OCI-M2 (cell line): ENCODE measurements at regions not wholly inside any gene's neighbourhood (a gene's known extent, or its start where the extent isn't known, plus 50 kb on each side); places are given as distances from the start of the nearest gene placed in this dataset.

Experiments
- DNase-seq: peaks from one replicate; lab custom pipeline; 2025; ENCODE audit not compliant: unreplicated experiment; lab: John Stamatoyannopoulos, UW

DNA sequence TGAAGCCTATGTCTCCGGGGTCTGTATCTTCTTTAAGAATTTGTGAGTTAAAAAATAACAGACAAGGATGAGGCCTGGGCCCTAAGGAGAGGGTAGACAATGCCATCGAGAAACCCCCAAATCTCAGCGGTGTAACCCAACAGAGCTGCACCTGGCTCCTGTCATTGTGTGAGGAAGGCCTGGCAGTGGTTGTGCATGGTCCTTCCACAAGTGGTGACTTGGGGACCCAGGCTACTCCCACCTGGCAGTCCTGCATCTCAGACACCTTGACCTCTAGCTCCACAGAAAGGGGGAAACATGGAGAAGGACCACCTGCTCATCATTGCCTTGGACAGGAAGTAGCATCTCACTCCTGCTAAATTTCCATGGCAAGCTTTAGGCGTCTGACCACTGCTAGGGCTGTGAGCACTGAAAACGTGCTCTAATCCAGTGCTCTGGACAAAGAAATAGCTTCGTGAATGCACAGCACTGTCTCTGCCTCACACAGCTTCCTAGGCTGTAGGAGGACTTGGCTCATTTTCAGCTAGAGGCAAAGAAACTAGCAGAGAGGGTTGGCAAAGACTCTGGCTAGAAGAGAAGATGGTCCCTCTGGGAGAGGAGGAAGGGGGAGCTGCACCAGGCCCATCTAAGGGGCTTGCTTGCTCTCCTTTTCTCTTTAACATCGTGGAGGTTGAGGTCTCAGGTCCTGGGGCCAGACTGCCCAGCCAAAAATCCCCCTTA is 273.9 kb upstream of the ZMIZ1 start:
- no peak for DNase-seq

DNA sequence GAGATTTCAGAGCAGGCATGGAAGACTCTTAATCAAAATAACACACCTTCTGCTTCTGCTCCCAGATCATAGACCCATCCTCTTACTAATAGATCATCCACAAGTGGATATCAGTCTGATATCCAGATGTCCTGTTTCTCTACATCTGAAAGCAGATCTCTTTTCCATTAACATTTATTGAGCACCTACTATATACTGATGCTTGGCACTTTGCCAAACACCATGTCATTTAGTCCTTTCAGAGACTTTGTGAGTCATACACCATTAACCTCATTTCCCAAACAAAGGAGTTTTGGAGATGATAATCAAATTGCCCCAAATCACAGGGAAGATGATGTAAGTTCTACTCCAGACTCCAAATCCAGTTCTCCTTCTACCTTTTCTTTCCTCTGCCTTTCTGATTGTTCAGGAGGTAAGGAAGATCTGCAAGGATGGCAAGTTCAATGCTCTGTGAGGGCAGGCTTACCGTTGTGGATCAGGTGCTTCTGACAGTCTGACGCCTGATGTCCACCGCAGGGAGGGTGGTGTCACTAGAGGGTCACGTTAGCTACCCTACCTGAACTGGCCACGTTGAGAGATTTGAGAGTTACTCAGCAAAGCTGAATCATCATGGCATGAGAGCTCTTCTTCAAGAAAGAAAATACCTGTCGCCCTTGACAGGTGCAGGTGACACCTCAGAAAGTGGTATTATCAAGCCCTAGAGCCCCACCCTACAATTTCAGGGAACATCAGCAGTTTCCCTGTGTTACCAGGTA is 269.6 kb upstream of the ZMIZ1 start:
- no peak for DNase-seq

DNA sequence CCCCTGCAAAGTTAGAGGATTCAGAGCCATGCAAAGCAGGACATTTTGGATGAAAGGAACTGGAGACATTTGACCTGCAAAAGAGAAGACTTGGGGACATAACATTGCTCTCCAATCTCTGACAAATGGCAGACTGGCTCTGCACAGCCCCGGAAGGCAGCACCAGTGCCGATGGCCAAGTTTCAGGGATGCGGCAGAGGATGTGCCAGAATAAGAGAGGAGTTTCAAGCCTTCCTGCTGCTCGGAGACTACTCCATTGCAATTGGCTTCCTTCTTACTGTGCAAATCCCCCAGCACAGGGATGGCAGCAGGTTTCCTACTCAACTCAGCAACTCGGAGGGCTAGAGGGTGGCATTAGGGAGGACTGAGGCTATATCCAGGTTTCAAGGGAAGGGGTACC is 268.8 kb upstream of the ZMIZ1 start:
- no peak for DNase-seq

DNA sequence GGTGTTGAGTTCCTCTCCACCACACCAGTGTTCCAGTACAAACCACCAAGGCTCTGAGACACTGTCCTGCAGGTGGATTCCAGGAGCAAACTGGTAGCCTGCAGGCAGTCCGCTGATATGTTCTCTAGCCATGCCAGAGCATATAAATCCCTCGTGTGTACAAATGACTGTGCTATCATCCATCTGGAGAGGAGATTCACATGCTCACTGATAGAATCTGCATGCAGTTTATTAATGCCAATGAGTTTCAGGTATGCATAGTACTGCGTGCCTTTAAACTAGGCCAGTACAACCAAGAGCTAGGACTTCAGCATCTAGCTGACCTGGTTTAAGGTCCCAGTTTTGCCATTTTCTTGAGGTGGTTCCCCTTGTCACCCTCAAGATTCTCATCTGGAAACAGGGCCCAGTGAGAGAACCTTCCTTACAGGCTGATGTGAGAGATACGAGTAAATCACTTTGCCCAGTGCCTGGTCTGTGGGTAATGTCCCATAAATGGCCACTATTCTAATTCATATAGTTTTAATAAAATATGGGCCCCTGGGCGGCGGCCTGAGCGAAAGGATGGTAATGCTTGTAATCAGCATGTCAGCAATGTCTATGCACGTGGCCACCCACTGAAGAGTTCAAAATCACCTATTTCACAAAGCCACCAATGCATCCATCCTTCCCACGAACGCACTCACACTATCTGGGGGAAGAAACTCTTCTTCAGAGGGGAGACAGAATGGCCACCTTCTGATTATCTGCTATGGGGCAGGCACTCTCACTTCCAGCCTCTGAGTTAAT is 268.0 kb upstream of the ZMIZ1 start:
- DNase-seq, result no peak

DNA sequence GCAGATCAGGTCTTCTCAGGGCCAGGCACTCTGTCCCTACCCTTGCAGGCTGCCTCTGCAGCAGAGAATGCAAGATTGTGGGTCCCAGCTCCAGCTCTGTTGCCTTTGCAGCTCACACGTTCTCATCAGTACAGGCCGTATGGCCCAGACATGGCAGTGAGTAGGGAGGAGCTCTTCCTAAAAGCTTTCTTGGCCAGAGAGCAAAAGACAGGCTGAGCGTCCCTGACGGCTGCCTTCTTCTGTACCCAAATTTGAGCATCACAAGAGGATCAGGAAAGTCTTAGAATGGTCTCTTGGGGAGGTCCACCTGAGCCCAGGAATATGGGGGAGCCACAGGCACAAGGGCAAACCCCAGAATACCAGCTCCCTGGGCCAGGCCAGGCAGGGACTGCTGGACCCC is 266.3 kb upstream of the ZMIZ1 start:
- DNase-seq, result no peak

DNA sequence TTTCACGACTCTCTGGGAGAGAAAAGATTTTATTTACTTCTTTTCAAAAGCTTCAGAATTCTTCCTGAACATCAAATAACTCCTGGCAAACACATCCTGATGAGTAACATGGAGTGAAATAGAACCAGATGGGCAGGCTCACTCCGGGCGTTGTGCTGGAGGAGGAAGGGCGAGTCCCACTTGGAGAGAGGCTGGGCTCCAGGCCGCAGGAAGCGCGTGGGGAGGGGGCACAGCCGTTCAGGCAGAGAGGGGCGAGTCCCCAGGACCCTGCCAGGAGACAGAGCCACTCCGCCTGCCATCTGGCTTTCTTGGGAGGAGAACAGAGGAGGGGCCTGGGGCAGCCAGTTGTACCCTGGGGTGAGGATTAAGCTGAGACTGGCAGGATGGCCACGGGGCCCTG is 265.9 kb upstream of the ZMIZ1 start:
- no peak for DNase-seq

DNA sequence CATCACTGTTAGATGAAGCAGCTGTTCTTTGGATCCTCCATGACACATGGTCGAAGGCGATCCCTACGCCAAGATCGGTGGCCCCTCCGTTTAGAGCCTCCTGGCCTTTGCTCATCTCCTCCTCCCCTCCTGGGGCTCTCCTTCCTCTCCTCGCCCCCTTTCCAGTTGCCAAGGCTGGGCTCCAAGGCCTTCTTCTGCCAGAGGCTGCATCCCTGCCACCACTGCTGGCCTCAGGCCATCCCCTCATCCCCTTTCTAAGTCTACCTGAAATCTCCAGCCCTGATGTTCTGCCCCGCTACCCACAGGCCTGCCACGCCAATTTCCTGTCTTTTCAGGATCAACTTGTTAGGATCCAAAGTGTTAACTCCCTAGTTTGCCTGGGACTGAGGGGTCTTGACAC is 265.1 kb upstream of the ZMIZ1 start:
- no peak for DNase-seq

DNA sequence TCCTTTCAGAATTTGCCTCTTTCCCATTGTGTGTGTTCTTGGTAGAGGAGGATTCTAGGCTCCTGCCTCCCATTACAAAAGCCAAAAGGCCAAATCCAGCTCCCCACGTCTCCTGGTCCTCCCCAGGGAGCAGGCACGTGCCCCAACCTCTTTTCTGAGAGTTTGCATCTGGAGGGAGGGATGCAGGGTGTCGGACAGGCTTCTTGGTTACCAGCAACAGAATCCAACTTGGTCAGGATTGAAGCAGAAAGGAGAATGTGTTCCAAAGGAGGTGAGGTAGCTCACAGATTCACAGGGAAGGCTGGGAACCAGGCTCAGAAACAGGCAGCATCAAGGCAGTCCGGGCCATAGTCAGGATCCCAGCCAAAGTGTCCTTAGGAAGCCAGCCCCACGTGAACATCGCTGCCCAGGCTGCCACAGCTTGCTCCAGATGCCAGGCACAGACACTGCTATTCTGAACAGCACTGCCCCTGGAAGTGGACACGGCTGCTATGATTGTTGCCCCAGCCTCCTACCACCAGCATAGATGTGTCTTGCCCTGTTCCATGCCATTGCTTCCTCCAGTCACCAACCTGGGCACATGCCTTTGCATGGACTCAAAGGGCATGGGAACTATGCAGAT is 264.2 kb upstream of the ZMIZ1 start:
- no peak for DNase-seq

DNA sequence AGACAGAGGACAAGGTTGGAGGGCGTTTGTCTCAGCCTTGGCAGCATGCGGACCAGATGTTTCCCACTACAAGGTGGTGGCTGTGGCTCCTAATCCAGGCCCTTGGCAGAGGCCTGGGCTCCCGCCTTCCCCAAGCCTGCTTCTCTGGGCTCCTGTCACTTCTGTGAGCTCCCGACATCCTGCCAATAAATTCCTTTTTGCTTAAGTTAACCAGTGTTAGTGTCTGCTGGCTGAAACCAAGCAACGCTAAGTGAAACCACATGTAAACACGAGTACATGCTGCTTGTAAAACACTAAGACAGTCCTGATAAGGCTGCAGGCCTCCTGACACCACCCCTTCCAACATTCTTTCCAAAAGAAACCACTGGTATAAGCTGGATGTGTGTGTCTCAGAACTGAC is 263.6 kb upstream of the ZMIZ1 start:
- no peak for DNase-seq

DNA sequence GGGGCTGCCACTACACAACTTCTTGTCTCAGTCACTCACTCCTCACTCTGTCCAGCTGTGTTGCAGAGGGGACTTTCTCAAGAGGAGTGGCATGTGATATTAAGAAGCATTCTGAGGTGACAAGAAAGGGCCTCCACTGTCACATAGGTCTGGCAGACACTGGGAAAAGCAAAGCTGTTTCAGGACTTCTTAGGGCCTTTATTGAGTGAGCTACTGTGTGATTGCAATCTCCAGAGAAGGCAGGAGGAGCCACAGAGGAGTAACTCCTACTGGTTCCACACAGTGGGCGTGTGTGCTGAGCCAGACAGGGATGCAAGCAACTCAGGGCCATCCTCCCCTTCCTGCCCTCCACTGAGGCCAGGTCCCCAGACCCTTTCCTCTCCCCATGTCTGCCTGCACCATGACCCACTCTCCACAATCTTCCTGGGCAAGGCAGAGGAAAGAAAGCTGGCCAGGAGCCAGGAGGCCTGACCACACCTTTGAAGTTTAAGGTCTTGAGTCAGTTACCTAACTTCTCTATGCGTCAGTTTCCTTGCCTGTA is 262.0 kb upstream of the ZMIZ1 start:
- no peak for DNase-seq

DNA sequence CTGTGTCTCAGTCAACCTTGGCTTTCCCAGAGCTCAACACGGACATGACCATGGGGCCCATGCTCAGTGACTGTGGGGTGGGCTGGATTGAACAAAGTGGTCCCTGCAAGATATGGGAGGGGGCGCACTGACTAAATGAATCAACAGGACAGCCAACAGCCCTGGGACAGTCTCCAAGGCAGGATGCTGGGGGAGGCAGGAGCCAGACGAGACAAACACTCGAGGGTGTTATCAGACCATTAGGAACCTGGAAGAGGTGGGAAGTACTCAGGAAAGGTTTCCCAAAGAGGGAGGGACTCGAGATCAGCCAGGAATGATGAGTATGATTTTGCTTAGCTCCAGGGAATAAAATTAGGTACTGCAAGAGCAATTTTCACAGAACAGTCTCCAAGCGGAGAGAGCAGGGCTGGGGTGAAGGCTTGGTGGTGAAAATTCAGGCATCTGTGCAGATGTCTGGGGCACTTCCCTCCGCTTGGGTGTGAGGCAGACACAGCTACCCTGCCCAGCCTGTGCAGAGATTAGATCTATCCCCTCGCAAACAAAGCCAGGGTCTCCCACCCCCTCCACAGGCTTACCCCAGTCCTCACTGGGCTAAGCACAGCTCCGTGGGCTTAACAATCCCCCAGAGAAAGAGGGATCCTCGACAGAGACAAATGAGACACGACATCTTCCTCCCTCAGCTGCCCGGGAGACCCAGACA is 261.1 kb upstream of the ZMIZ1 start:
- no peak for DNase-seq

DNA sequence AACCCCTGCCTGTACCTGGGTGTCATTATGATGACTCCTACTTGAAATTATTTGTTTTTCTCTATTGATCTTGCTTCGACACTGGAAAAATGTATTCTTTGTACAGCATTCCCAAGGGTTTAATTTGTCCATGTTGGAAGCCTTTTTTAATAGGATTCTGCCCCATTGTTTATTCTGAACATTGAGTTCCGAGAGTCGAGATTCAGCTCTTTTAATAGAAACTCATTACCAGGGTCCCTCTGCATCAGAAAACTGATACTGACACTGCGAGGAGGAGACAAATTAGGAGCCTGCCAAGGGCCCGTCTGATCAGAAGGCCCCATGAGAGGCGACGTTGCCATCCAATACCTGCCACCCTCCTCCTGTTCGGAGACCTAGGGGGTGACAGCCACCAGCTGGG is 260.5 kb upstream of the ZMIZ1 start:
- DNase-seq, result no peak

DNA sequence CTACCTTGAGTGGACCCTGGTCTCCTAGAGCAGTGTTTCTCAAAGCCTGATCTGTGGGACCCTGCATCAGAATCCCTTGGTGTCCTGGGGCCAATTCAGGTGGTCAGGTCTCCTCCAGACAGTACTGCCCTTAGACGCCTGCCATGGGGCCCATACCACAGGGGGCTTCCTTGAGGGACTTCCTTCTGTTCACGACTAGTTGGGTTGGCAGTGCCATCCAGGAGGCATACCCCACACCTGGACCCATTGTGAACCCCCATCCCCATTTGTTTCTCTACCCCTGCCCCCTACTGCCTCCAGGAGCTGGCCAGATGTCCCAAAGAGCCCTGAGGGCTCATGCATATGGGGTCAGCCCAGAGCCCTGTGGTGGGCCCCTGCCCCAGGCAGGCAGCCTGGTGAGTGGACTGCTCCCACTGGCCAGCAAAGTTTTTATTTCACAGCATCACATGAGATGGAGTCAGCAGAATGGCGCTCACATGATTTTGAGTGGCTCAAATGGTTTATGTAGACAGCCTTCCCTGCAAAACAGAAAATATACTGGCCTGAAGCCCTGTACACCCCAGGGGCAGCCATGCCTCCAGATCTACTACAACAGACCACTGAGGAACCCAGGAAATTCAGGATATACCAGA is 259.9 kb upstream of the ZMIZ1 start:
- DNase-seq, result no peak

DNA sequence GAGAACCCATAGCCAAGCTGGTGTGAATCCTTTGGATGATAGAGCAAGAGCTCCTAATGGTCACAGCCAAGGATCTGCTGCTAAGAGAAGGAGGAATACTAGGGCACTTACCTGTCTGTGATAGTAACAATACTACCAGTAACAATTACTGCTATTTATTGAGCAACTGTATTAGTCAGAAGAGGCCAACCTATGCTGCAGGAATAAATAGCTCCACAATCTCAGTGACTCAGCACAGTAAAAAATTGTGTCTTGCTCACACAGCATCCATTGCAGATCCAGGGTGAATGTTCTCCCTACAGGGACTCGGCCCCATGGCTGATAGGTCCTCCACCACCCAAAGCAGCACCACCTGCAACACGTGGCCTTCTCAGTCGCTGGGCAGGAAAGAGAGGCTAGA is 257.6 kb upstream of the ZMIZ1 start:
- DNase-seq, result no peak

DNA sequence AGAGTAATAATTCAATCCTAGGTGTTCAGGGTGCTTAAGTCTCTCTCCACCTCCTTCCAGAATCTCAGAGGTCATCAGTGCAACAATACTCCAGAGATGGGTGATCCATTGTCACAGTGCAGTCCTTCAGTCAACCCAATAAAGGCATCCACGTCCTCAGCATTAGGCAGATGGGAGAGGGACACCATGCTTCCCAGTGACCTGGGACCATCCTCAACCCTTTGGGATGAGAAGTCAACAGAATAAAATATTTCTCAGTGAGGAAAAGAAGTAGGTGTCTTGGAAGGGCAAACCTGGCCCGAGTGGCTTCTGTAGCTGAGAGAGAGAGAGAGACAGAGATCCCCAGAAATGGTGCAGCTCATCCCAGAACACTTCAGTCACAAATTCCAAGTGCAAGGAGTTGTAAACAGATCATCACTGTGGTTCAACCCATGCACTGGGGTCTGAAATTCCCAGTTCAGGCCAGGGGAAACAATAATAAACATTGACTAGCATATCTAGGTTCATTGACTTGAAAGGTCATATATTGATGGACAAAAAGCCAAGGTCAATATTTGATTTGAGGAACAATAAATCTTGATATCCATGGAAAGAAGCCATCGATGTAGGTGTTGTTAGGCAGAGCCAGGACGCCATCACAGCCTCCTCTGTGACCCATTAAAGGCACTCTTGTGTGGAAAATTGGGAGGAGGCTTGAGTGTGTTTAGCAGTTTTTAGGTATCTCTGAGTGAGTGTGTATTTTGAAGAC is 256.0 kb upstream of the ZMIZ1 start:
- no peak for DNase-seq

DNA sequence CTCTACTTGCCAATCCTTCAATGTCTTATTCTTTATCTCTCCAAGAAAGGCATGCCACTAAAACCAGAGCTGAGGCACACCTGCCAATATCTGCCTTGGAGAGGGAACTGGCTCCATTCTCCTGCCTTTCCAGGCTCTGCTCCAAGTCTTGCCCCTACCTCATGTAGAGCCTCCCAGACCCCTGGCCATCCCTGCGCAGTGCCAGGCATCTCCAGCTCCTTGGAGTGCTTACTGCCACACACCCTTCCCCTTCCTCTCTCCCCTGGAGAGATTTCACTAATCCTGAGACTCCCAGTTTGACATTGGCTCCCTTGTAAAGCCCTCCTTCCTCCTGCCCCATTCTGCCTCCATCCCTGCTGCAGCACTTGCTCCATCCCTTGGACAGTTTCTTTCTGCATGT is 255.2 kb upstream of the ZMIZ1 start:
- DNase-seq, result no peak

DNA sequence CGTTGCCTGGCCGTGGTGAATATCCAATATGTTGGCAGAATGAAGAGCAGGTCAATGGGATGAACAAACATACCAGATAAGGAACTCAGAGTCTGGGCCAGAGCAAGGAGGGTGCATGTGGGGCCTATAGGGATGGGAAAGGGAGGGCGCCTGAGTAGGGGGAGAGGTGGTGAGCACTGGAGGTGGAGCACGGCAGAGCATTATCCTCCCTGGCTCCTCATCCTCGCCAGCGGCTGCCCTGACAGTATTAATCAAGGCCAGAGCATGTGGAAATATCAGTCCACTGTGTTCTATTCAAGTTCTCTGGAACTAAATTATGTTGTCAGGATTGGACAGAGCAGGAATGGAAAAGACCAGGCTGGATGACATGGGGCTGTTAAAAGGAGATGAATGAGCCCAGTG is 254.8 kb upstream of the ZMIZ1 start:
- DNase-seq, result no peak

DNA sequence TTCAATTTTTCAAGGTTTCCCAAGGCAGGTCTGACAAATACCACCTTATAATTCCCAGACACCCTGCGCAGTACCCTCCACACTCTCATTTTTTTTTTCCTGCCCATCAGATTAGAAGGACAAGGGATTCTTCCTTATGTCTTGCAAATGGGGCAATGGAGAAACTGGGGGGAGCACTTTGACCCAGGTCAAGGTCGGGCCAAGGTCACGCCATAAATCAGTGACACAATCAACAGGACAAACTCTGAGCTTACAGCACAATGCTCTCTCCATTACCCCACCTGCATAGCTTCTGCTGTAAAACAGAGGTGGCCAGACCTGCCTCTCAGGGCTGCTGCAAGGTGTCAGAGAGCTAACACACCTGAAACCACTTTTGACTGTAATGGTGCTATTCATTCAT is 254.4 kb upstream of the ZMIZ1 start:
- DNase-seq, result no peak

DNA sequence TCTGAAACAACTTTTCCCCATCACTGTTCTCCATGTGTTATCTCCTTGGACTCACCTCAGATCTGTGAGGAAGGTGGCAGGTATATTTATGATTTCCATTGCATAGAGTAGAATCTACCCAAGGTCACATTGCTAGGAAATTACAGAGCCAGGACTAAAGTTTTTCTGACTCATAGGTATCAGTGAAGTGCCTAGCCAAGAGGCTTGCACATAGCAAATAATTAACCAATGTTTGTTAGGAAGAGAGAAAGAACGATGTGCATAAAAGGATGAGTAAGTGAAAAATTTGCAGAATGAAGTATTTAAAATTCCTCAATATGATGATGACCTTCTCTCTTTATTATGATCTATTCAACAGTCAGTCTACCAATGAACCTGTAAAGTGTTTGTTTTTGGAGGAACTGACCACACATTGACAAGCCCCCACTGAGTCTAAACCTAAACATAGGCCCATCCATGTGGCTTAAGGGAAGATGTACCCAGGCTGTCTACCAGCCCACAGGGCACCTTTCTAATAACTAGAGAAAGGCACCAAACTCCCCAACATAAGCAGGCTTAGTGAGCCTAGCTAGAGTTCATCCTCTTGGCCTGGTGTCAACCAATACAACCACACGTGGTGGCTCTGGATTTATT is 252.9 kb upstream of the ZMIZ1 start:
- no peak for DNase-seq
